GM12865 (cell line): ENCODE measurements at regions not wholly inside any gene's neighbourhood (a gene's known extent, or its start where the extent isn't known, plus 50 kb on each side); places are given as distances from the start of the nearest gene placed in this dataset.

ENCODE experiments used
- DNase-seq: peaks from one replicate; pipeline ENCODE4 v3.0.0; 2010; ENCODE audit warnings: low read depth
- H3K4me3 ChIP-seq: 2 replicates; pipeline ENCODE4 v1.5.1; 2011; ENCODE audit warnings: mild to moderate bottlenecking, low read depth, low read length, control low read depth
- TF ChIP-seq, protein P1 (sequence below): IDR thresholded peaks from 2 replicates; pipeline ENCODE4 v1.5.1; 2011; ENCODE audit warnings: low read length, control low read depth, low read depth, inconsistent platforms; ENCODE audit not compliant: insufficient read depth; ENCODE audit errors: missing control alignments

DNA sequence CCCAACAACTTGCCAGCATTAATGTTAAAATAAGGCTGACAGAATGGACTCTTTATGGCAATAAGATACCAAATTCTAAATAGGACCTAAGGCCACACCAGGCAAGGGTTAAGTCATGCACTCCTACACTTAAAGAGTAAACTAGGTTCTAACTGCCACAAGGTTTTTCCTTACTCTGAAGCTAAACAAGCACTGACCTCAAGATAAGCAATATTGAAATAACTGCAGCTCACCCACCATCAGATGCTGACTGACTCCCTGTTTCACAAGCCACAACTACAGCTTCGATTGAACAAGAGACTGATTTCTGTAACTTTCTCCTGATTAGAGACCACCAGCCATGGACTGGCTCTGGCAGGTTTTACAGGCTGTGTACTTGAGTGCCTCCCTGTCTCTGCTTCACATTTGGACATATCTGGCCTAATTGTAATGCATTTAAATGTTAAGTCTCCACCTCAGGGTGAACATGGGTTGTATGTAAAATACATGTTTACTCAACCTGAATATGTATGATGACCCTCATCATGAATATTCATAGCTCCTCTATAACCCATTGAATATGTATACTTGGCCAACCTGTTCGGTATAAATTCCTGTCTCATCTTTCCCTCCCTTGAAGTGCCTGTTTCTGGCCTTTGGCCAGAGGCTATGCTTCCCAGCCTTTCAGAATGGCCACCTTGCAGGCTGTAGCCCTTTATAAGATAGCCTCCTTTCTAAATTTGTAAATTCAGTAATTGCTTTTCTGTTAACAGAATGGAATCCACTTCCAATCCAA, 70.5 kb upstream of the DAAM1 start:
- no peak for DNase-seq
- no peak overlapping the region for H3K4me3 ChIP-seq
- TF ChIP-seq, protein P1, sequence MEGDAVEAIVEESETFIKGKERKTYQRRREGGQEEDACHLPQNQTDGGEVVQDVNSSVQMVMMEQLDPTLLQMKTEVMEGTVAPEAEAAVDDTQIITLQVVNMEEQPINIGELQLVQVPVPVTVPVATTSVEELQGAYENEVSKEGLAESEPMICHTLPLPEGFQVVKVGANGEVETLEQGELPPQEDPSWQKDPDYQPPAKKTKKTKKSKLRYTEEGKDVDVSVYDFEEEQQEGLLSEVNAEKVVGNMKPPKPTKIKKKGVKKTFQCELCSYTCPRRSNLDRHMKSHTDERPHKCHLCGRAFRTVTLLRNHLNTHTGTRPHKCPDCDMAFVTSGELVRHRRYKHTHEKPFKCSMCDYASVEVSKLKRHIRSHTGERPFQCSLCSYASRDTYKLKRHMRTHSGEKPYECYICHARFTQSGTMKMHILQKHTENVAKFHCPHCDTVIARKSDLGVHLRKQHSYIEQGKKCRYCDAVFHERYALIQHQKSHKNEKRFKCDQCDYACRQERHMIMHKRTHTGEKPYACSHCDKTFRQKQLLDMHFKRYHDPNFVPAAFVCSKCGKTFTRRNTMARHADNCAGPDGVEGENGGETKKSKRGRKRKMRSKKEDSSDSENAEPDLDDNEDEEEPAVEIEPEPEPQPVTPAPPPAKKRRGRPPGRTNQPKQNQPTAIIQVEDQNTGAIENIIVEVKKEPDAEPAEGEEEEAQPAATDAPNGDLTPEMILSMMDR = no peak

DNA sequence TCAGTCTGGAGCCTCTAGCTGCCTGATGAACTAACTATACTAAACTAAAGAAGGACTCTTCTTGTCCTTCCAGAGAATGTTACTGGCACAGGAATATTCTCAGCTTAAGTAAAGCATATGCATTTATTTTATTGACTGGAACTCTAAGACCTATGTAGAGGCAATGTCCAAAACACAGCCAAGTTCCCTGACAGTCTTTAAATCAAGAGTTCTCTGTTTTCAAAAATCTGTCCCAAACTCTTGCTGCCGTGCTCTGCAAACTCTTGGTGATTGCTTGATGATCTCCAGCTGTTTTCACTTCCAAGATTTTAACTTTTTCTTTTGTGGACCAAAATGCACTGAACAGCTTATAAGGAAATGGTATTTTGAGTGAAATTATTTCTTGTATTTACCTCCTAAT, 67.5 kb upstream of the DAAM1 start:
- no peak for DNase-seq
- no peak overlapping the region for H3K4me3 ChIP-seq
- TF ChIP-seq, protein P1 = no peak

DNA sequence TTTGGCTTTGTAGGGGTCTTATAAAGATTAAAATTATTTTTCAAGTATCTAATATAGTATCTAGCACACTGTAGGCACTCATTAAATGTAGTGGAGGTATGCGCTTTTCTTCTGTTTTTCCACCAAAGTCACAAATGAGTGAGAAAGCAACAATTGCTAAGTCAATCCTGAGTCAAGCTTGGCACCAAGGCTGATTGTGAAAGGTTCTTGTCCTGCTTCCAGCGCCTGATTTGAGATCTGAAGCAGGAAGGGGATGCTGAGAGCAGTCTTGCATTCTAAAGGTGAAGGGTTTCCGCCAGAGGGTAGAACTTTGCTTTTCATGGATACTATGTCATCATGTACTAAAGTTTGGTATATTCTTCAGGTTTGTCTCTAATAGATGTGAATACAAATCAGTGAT, 64.9 kb upstream of the DAAM1 start:
- no peak for DNase-seq

DNA sequence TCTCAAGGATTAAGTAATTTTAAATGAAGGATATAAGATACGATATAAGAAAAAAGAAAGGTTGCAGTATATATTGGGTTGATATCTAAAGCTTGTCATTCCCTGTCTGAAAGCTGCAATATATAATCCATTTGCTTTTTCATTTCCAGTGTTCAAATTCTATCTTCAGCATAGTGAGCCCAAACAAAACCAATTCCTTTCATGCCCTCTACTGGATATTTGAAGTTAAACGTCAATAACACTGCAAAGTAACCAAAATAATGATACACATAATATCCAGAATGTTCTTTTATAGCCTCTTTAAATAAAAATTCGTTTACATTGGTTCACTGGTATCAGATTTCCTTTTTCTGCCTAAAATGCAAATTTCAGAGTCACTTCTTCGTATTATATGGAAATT, 64.5 kb upstream of the DAAM1 start:
- no peak for DNase-seq
- H3K4me3 ChIP-seq = no peak overlapping the region
- TF ChIP-seq, protein P1 = peak; percentile 5

More for the DNA sequence above, 64.9 kb upstream of the DAAM1 start:
- no peak overlapping the region for H3K4me3 ChIP-seq
- TF ChIP-seq, protein P1 = no peak

DNA sequence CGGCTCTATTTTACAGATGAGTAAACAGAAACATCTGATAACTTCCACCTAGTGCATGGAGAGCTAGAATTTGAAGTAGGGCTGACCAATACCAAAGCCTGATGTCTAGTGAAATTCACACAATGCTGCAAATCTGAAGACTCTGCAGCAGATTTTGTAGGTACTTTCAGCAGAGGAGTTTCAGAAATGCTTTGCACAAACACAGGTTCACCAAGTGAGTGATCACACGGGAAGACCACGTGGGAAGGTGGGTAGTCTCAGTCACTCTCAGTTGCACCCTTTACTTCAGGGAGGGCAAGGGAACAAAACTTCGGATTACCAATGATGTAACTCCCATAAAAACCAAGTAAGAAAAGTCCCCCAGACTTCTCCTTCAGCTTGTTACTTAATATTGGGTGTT, 63.3 kb upstream of the DAAM1 start:
- TF ChIP-seq, protein P1 = no peak
- DNase-seq = peak; percentile 50

DNA sequence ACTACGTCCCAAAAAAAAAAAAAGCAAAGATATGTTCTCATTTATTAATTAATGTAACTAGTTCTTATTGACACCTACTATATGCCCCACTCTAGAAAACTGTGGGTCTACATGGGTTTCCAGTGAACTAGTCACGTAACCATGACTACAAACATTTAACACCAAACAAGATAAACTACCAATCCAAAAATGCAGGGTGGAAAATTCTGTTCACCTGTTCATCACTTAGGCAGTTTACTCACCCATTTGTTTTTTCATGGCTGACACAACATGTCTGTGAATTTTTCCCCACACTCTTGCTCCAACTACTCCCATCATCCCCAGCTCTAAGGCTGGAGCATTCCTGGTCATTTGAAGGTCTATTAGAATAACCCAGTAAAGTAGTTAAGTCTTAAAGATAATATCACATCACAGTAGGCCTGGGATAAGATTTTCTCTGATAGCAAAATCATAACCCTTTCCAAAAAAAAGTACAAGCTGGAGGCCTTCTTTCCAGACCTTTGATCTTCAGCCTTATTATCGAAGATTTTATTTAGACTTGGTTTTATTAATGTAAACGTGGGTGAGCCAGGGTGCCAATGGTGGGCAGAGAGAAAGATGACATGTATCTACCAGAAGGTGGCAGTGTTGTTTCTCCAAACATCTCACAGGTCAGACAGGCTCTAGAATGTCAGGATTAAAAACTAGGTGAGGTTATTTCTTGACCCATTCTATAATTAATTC, 61.6 kb upstream of the DAAM1 start:
- TF ChIP-seq, protein P1 = peak; percentile 60
- peak; percentile 67 for DNase-seq
- no peak overlapping the region for H3K4me3 ChIP-seq

More for the DNA sequence above, 63.3 kb upstream of the DAAM1 start:
- no peak overlapping the region for H3K4me3 ChIP-seq
